ENCODE measurements at regions not wholly inside any gene's neighbourhood (a gene's known extent, or its start where the extent isn't known, plus 50 kb on each side); places are given as distances from the start of the nearest gene placed in this dataset.

DNA sequence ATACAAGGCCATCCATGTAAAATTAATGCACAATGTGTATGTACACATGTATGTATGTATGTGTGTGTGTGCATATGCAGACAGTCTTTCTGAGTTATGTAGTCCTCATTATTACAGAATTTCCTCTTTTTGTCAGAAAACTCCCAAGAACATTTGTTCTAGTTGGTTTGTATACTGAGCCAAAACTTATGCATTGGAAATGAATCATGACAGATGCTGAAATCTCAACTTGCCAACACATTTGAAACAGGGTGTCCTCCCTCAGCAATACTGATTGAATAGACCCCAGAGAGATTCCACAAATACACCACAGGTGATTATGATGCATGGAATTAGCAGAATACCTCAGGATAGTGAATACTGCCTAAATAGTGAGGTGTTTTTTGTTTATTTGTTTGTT lies 472.9 kb upstream of the PCDH15 start:
- intact Hi-C loops (cut with micrococcal nuclease), result no loop called here

DNA sequence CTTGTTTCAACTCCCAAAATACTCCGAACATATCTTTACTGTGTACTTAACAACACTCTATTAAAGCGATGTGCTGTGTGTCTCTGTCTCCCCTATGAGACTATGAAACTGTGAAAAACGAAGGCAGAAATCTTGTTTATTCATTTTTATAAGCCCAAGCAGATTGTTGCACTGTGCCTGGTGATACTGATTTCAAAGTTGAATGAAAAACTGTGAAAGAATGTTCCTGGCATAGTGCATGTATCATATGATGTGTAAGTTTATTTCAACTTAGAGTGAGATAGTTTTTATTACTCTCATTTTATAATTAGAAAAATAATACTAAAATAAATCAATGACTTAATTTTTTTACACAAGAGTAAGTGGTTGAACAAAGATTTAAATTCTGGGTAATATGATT lies 471.9 kb upstream of the PCDH15 start:
- Mint-ChIP-seq H3K9me3 (no peaks in the 10 kb centered on the region), H3K4me3 (ENCODE audit: low read depth) (no peak overlapping the region), H3K36me3 (ENCODE audit: low read depth) (no peaks in the 10 kb centered on the region), H3K4me1 (ENCODE audit: low read depth) (no peaks in the 10 kb centered on the region), H3K27ac (no peak overlapping the region), H3K27me3 (ENCODE audit: low read depth) (no peaks in the 10 kb centered on the region)
- intact Hi-C loops (cut with micrococcal nuclease), result no loop called here
- no peak for DNase-seq (ENCODE audit: low spot score)

More for the DNA sequence above, 472.9 kb upstream of the PCDH15 start:
- Mint-ChIP-seq H3K4me1 (ENCODE audit: low read depth) (no peaks in the 10 kb centered on the region), H3K9me3 (no peaks in the 10 kb centered on the region), H3K4me3 (ENCODE audit: low read depth) (no peak overlapping the region), H3K27me3 (ENCODE audit: low read depth) (no peaks in the 10 kb centered on the region), H3K36me3 (ENCODE audit: low read depth) (no peaks in the 10 kb centered on the region), H3K27ac (no peak overlapping the region)
- DNase-seq (ENCODE audit: low spot score), result no peak

DNA sequence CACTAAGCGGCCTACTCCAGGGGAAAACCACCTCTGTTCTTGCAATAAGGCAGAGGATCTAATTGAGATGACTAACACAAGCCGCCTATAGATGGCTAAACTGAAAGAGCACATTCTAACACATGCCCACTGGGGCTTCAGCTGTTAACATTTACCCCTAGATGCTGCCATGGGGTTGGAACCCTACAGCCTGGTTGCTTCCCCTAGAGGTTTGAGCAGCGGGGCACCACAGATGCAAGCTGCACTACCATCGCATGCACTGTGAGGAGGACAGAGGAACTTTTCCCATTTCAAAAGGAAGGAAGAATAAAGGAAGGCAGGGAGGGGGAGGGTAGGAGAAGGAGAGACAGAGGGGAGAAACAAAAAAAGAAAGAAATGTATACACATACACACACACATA lies 465.8 kb upstream of the PCDH15 start:
- H3K4me3 Mint-ChIP-seq (ENCODE audit: low read depth), result no peak overlapping the region
- no peaks in the 10 kb centered on the region for H3K9me3 Mint-ChIP-seq
- no peaks in the 10 kb centered on the region for H3K27me3 Mint-ChIP-seq (ENCODE audit: low read depth)
- no peaks in the 10 kb centered on the region for H3K4me1 Mint-ChIP-seq (ENCODE audit: low read depth)
- H3K36me3 Mint-ChIP-seq (ENCODE audit: low read depth), result no peaks in the 10 kb centered on the region
- intact Hi-C loops (cut with micrococcal nuclease), result no loop called here
- no peak for DNase-seq (ENCODE audit: low spot score)
- no peak overlapping the region for H3K27ac Mint-ChIP-seq

DNA sequence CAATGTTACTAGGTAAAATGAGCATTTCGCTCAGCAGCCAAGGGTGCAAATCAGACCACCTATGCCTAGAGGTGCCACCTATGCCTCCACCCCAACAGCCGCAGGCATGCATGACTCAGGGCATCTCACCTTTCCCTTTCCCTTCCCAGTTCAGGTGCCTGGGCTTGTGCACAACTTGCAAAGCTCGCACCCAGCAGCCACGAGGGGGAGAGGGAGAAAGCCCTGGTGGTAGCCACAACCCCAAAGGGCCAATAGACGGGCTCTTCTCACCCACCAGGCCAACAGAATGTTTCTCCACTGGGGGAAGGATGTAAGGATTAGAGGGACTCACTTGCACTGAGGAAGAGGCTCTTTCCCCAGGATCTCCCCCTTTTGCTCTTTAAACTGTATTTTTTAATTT lies 462.3 kb upstream of the PCDH15 start:
- Mint-ChIP-seq H3K27ac (no peak overlapping the region), H3K36me3 (ENCODE audit: low read depth) (no peaks in the 10 kb centered on the region), H3K4me1 (ENCODE audit: low read depth) (no peaks in the 10 kb centered on the region), H3K4me3 (ENCODE audit: low read depth) (no peak overlapping the region), H3K27me3 (ENCODE audit: low read depth) (no peaks in the 10 kb centered on the region), H3K9me3 (peaks cover 9% of the 10 kb centered on the region)
- DNase-seq (ENCODE audit: low spot score), result no peak
- intact Hi-C loops (cut with micrococcal nuclease), result no loop called here

DNA sequence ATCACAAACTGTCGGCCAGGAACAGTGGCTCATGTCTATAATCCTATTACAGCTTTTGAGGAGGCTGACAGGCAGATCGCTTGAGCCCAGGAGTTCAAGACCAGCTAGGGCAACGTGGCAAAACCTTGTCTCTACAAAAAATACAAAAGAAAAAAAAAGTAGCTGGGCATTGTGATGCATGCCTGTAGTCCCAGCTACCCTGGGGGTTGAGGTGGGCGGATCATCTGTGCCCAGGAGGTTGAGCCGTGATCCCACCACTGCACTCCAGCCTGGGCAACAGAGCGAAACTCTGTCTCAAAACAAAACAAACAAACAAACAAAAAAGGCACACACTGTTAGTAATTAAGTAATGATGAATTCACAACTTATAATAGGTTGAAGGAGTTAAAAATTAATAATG lies 441.5 kb upstream of the PCDH15 start:
- H3K36me3 Mint-ChIP-seq (ENCODE audit: low read depth), result no peaks in the 10 kb centered on the region
- no peak for DNase-seq (ENCODE audit: low spot score)
- H3K9me3 Mint-ChIP-seq, result peaks cover 9% of the 10 kb centered on the region
- intact Hi-C loops (cut with micrococcal nuclease), result no loop called here
- H3K27ac Mint-ChIP-seq, result no peak overlapping the region
- H3K27me3 Mint-ChIP-seq (ENCODE audit: low read depth), result no peaks in the 10 kb centered on the region
- H3K4me1 Mint-ChIP-seq (ENCODE audit: low read depth), result no peaks in the 10 kb centered on the region
- no peak overlapping the region for H3K4me3 Mint-ChIP-seq (ENCODE audit: low read depth)

DNA sequence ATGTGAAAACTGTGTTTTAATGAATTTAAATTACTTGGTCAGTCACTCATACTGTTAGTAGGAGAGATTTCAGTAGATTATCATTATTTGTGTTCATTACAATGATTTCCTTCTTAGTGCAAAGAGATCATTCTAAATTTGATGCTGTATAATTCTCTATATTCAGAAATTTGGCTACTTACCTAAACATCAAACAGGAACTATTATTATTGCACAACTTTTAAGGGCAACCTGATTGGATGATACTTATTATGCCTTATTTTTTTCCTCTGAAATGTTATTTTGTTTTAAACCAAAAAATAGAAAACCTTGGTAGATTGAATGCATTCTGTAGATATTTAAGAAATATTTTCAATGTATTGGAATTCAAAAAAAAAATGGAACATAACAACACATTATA lies 436.4 kb upstream of the PCDH15 start:
- Mint-ChIP-seq H3K36me3 (ENCODE audit: low read depth) (no peaks in the 10 kb centered on the region), H3K4me1 (ENCODE audit: low read depth) (no peaks in the 10 kb centered on the region), H3K4me3 (ENCODE audit: low read depth) (no peak overlapping the region), H3K27ac (no peak overlapping the region), H3K27me3 (ENCODE audit: low read depth) (no peaks in the 10 kb centered on the region), H3K9me3 (peaks cover 9% of the 10 kb centered on the region)
- intact Hi-C loops (cut with micrococcal nuclease), result no loop called here
- DNase-seq (ENCODE audit: low spot score), result no peak

DNA sequence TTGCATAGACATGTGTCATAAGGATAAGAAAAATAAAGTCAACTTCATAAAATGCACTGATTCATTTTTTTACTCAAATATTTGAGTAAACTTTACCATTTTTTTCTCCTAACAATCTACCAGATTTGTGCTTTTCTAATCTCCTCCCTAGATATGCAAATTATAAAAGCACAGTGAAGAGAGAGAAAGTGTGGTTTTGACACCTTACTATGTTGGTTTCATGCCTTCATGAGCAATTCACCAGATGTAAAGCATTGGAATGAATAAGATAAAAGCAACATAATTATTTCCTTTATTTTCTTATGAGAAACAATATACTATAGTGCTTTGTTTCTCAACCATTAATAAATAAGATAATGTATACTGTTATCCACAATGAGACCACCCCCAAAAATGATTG lies 432.5 kb upstream of the PCDH15 start:
- Mint-ChIP-seq H3K4me3 (ENCODE audit: low read depth) (no peak overlapping the region), H3K9me3 (peaks cover 4% of the 10 kb centered on the region), H3K36me3 (ENCODE audit: low read depth) (no peaks in the 10 kb centered on the region), H3K4me1 (ENCODE audit: low read depth) (no peaks in the 10 kb centered on the region), H3K27ac (no peak overlapping the region), H3K27me3 (ENCODE audit: low read depth) (no peaks in the 10 kb centered on the region)
- intact Hi-C loops (cut with micrococcal nuclease), result no loop called here
- DNase-seq (ENCODE audit: low spot score), result no peak

DNA sequence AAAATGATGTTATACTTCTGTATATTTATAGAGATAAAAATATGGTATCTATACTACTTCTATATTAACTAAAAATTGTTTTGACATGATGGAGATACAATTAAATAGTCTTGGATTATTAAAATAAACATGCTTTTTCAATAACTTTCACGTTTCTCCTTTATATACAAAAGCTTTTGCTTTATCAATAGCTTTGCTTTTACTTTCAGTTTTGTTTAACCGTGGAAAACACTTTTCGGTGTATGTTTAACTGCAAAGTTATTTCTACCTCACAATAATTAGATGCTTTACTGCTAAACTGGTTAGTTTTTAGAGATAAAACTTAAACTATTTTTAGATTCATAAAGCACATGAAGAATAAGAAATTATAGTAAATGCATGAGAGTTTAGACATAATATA lies 432.1 kb upstream of the PCDH15 start:
- H3K36me3 Mint-ChIP-seq (ENCODE audit: low read depth), result no peaks in the 10 kb centered on the region
- H3K27me3 Mint-ChIP-seq (ENCODE audit: low read depth), result no peaks in the 10 kb centered on the region
- no peak overlapping the region for H3K27ac Mint-ChIP-seq
- H3K4me3 Mint-ChIP-seq (ENCODE audit: low read depth), result no peak overlapping the region
- no peak for DNase-seq (ENCODE audit: low spot score)
- H3K4me1 Mint-ChIP-seq (ENCODE audit: low read depth), result no peaks in the 10 kb centered on the region
- peaks cover 4% of the 10 kb centered on the region for H3K9me3 Mint-ChIP-seq
- intact Hi-C loops (cut with micrococcal nuclease), result no loop called here

DNA sequence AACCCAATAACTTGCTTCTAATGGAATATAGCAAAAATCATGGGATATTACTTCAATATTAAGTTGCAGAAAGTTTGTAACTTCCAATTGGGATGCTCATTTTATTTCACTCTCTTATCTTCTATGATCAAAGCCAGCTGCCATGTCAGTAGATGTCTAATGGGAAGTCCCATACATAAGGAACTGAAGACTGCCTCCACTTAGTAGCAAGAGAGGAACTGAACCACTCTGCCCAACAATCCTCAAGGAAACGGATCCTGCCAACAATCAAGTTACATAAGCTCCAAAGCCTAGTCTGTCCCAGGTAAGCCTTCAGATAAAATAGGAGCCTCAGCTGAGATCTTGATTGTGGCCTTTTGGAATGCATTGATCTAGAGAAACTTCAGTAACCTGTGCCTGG lies 431.5 kb upstream of the PCDH15 start:
- Mint-ChIP-seq H3K36me3 (ENCODE audit: low read depth) (no peaks in the 10 kb centered on the region), H3K27me3 (ENCODE audit: low read depth) (no peaks in the 10 kb centered on the region), H3K4me1 (ENCODE audit: low read depth) (no peaks in the 10 kb centered on the region), H3K27ac (no peak overlapping the region), H3K9me3 (peaks cover 4% of the 10 kb centered on the region), H3K4me3 (ENCODE audit: low read depth) (no peak overlapping the region)
- intact Hi-C loops (cut with micrococcal nuclease), result no loop called here
- DNase-seq (ENCODE audit: low spot score), result no peak

DNA sequence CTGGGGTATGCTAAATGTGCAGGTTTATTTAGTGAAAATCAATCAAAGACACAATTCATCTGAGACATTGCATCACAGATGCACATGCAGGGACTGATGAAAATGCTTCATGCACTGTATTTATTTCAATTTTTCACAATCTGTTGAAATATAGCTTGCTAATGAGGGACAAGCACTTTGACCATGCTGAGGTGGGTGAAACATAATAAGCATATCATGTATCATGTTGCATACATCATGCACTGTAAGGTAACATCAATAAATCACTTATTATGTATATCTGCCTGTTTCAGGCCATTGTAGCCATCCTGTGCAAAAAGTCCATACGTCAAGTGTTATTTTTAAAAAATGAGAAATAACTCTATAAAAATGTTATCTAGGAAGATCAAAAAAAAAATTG lies 426.9 kb upstream of the PCDH15 start:
- Mint-ChIP-seq H3K4me3 (ENCODE audit: low read depth) (no peak overlapping the region), H3K4me1 (ENCODE audit: low read depth) (no peaks in the 10 kb centered on the region), H3K9me3 (no peaks in the 10 kb centered on the region), H3K36me3 (ENCODE audit: low read depth) (no peaks in the 10 kb centered on the region), H3K27me3 (ENCODE audit: low read depth) (no peaks in the 10 kb centered on the region), H3K27ac (no peak overlapping the region)
- no peak for DNase-seq (ENCODE audit: low spot score)
- intact Hi-C loops (cut with micrococcal nuclease), result no loop called here

DNA sequence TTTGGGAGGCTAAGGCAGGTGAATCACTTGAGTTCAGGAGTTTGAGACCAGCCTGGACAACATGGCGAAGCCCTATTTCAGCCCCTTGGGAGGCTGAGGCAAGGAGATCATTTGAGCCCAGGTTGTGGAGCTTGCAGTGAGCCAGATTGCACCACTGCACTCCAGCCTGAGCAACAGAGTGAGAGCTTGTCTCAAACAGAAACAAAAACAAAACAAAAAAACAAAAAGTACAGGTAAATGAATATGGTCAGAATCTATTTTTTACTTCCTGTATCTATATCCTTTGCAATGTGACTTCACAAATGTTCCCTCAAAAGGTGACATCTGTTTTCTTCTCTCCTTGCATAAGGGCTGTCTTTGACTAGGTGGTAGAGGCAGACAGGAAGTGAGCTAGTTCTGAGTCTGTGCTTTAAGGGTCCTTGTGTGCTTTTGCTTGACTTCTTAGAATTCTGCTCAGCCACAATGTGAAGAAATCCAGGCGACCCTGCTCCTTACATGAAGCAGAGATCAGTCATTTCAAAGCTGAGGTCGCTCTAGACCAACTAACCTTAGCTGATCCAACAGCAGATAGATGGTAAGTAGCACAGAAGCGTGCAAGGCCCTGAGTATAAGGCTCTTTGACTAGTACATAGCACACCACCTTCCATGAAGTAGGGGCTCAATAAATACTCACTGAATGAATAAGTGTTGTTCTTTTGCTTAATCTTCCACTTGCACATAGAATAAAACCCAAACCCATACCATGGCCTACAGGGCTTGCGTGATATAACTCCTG lies 423.2 kb upstream of the PCDH15 start:
- H3K36me3 Mint-ChIP-seq (ENCODE audit: low read depth), result no peaks in the 10 kb centered on the region
- no peak overlapping the region for H3K4me3 Mint-ChIP-seq (ENCODE audit: low read depth)
- intact Hi-C loops (cut with micrococcal nuclease), result no loop called here
- no peaks in the 10 kb centered on the region for H3K27me3 Mint-ChIP-seq (ENCODE audit: low read depth)
- H3K9me3 Mint-ChIP-seq, result peaks cover 10% of the 10 kb centered on the region
- no peak for DNase-seq (ENCODE audit: low spot score)
- no peaks in the 10 kb centered on the region for H3K4me1 Mint-ChIP-seq (ENCODE audit: low read depth)
- H3K27ac Mint-ChIP-seq, result no peak overlapping the region

DNA sequence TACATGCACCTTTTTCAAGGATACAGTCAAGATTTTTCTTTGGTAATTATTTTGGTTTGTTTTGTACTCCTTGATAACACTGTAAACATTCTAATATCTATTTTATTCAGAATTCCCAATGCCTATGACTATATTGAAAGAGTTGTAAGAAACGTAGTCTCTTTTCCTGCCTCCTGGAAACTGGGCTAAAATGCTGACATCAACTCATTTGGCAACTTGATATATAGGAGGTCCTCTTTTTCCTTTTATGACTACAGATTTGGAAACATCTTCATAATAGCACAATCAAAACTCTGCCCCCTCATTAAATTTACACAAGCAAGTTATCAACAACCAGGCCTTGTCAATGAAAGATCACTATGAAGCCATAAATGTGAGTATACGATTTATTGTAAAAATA lies 422.3 kb upstream of the PCDH15 start:
- no peak overlapping the region for H3K4me3 Mint-ChIP-seq (ENCODE audit: low read depth)
- H3K9me3 Mint-ChIP-seq, result peaks cover 10% of the 10 kb centered on the region
- no peak overlapping the region for H3K27ac Mint-ChIP-seq
- H3K4me1 Mint-ChIP-seq (ENCODE audit: low read depth), result no peaks in the 10 kb centered on the region
- H3K27me3 Mint-ChIP-seq (ENCODE audit: low read depth), result no peaks in the 10 kb centered on the region
- H3K36me3 Mint-ChIP-seq (ENCODE audit: low read depth), result no peaks in the 10 kb centered on the region
- no peak for DNase-seq (ENCODE audit: low spot score)
- intact Hi-C loops (cut with micrococcal nuclease), result no loop called here

DNA sequence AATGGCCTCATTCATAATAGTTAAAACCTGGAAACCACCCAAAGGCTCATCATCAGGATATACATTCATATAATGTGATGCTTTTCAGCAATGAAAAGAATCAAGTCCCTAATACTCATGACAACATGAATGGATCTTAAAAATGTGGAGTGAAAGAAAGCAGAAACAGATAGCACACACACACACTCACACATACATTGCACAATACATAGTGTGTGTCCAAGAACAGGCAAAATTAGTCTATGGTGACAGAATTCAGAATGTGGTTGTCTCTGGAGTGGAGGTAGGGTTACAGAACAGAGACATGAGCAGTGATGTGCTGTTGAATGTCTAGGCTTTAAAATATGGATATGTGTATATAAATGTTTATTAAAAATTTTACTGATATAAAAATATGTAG lies 419.9 kb upstream of the PCDH15 start:
- H3K9me3 Mint-ChIP-seq, result peaks cover 10% of the 10 kb centered on the region
- DNase-seq (ENCODE audit: low spot score), result no peak
- H3K4me3 Mint-ChIP-seq (ENCODE audit: low read depth), result no peak overlapping the region
- no peaks in the 10 kb centered on the region for H3K4me1 Mint-ChIP-seq (ENCODE audit: low read depth)
- intact Hi-C loops (cut with micrococcal nuclease), result no loop called here
- H3K27ac Mint-ChIP-seq, result no peak overlapping the region
- H3K36me3 Mint-ChIP-seq (ENCODE audit: low read depth), result no peaks in the 10 kb centered on the region
- H3K27me3 Mint-ChIP-seq (ENCODE audit: low read depth), result no peaks in the 10 kb centered on the region

DNA sequence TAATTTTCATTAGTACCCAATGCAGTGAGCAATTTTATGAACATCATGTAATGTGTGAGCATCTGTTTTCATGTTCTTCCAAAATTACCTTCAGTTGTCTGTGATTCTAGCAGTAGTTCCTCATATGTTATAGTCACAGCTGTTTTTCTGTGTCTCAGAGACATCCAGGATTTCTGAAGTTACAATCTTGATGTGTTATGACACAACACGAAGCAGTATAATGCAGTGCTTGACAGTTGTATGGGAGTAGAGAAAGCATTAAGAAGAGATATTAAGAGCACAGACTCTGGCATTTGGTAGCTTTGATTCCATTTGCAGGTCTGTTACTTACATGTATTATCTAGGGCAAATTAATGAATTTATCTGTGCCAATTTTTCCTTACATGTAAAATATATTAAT lies 414.7 kb upstream of the PCDH15 start:
- H3K36me3 Mint-ChIP-seq (ENCODE audit: low read depth), result no peaks in the 10 kb centered on the region
- intact Hi-C loops (cut with micrococcal nuclease), result no loop called here
- no peaks in the 10 kb centered on the region for H3K27me3 Mint-ChIP-seq (ENCODE audit: low read depth)
- no peak overlapping the region for H3K4me3 Mint-ChIP-seq (ENCODE audit: low read depth)
- H3K9me3 Mint-ChIP-seq, result peaks cover 4% of the 10 kb centered on the region
- no peak for DNase-seq (ENCODE audit: low spot score)
- no peaks in the 10 kb centered on the region for H3K4me1 Mint-ChIP-seq (ENCODE audit: low read depth)
- no peak overlapping the region for H3K27ac Mint-ChIP-seq
